ENCODE measurements at regions not wholly inside any gene's neighbourhood (a gene's known extent, or its start where the extent isn't known, plus 50 kb on each side); places are given as distances from the start of the nearest gene placed in this dataset.

DNA sequence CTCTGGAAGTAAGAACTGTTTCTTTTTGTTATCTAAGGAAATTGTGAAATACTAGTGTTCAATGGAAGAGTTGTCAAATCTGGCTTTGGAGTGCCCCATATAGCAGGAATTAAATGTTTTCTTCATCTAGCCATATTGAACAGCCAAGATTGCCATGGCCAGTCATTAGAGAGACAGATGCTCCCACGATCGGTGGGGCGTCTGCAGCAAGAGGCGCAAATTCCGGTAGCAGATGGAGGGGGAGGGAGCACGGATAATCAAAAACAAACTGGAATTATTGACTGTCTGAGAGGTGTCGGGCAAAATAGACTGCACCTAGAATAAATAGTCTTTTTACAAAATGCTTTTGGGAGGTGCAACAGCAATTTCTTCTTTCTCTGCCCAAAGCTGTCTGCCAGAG lies 139.1 kb upstream of the FSTL4 start:
- Histone ChIP-seq H3K27me3 (ENCODE audit: control insufficient read depth, extremely low read depth, insufficient read depth, low read length) (peaks cover 9% of the 10 kb centered on the region), H3K4me1 (ENCODE audit: control insufficient read depth, extremely low read depth, insufficient read depth, low read length) (peaks cover 8% of the 10 kb centered on the region), H3K36me3 (ENCODE audit: control insufficient read depth in 2 of 2, extremely low read depth in 1 of 2, insufficient read depth in 2 of 2, low read length in 2 of 2) (no peaks in the 10 kb centered on the region), H3K27ac (ENCODE audit: control insufficient read depth, insufficient read depth, low read length) (no peak overlapping the region), H4K20me1 (ENCODE audit: control insufficient read depth, extremely low read depth, insufficient read depth, low read length) (no peaks in the 10 kb centered on the region), H3K9me3 (ENCODE audit: control insufficient read depth, low read depth, low read length) (no peaks in the 10 kb centered on the region), H3K9me1 (ENCODE audit: control insufficient read depth, extremely low read depth, insufficient read depth, low read length) (no peaks in the 10 kb centered on the region), H3K9ac (ENCODE audit: control insufficient read depth, extremely low read depth, insufficient read depth, low read length) (no peak overlapping the region), H3K4me2 (ENCODE audit: control insufficient read depth, extremely low read depth, insufficient read depth, low read depth, low read length) (no peak overlapping the region), H2AFZ (ENCODE audit: control insufficient read depth, low read length) (no peak overlapping the region), H3K79me2 (ENCODE audit: control insufficient read depth, insufficient read depth, low read length) (no peaks in the 10 kb centered on the region), H3K4me3 (ENCODE audit: control insufficient read depth in 2 of 3, extremely low read depth in 1 of 3, insufficient read depth in 2 of 3, low read depth in 1 of 3, low read length in 3 of 3) (no peak overlapping the region)
- TF ChIP-seq, protein P1, sequence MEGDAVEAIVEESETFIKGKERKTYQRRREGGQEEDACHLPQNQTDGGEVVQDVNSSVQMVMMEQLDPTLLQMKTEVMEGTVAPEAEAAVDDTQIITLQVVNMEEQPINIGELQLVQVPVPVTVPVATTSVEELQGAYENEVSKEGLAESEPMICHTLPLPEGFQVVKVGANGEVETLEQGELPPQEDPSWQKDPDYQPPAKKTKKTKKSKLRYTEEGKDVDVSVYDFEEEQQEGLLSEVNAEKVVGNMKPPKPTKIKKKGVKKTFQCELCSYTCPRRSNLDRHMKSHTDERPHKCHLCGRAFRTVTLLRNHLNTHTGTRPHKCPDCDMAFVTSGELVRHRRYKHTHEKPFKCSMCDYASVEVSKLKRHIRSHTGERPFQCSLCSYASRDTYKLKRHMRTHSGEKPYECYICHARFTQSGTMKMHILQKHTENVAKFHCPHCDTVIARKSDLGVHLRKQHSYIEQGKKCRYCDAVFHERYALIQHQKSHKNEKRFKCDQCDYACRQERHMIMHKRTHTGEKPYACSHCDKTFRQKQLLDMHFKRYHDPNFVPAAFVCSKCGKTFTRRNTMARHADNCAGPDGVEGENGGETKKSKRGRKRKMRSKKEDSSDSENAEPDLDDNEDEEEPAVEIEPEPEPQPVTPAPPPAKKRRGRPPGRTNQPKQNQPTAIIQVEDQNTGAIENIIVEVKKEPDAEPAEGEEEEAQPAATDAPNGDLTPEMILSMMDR (optimal IDR thresholded peaks at IDR 0.05 in 1 of 3, IDR thresholded peaks at IDR 0.05 in 1 of 3, conservative IDR thresholded peaks at IDR 0.05 in 1 of 3; ENCODE audit: extremely low read depth in 1 of 3, insufficient read depth in 2 of 3, low read length in 3 of 3), result no peak
- TF ChIP-seq EZH2 (IDR thresholded peaks at IDR 0.05; ENCODE audit: low read length), result no peak
- FAIRE-seq (no peak), DNase-seq (ENCODE audit: low read depth, low spot score) (no peak)
- dilution Hi-C loops (cut with MboI; ENCODE audit: extremely low pct_ligation_motif_present, low sequenced_read_pairs), result no loop called here

DNA sequence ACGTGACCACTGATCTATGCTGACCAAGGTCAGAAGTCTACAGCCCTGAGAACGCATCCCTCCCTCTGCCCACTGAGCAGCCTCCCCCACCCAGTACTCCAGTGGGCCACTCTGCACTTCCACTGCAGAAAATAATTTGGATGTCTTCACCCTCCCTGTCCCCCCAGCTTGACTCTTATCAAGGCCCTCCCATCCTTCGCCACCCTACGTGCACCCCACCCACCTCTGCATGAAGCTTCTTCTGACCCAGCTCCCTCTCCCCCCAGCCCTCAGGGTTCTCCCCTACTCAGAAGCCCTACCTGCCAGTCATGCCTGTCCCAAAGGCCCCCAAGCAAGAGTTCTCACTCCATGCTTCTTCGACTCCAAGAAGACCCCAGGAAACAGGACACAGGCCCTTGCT lies 138.5 kb upstream of the FSTL4 start:
- no peak overlapping the region for H3K9ac ChIP-seq (ENCODE audit: control insufficient read depth, extremely low read depth, insufficient read depth, low read length)
- H3K9me3 ChIP-seq (ENCODE audit: control insufficient read depth, low read depth, low read length), result no peaks in the 10 kb centered on the region
- TF ChIP-seq EZH2 (IDR thresholded peaks at IDR 0.05; ENCODE audit: low read length), result no peak
- TF ChIP-seq, protein P1 (optimal IDR thresholded peaks at IDR 0.05 in 1 of 3, IDR thresholded peaks at IDR 0.05 in 1 of 3, conservative IDR thresholded peaks at IDR 0.05 in 1 of 3; ENCODE audit: extremely low read depth in 1 of 3, insufficient read depth in 2 of 3, low read length in 3 of 3), result no peak
- peaks cover 8% of the 10 kb centered on the region for H3K4me1 ChIP-seq (ENCODE audit: control insufficient read depth, extremely low read depth, insufficient read depth, low read length)
- no peak for DNase-seq (ENCODE audit: low read depth, low spot score)
- H3K36me3 ChIP-seq (ENCODE audit: control insufficient read depth in 2 of 2, extremely low read depth in 1 of 2, insufficient read depth in 2 of 2, low read length in 2 of 2), result no peaks in the 10 kb centered on the region
- dilution Hi-C loops (cut with MboI; ENCODE audit: extremely low pct_ligation_motif_present, low sequenced_read_pairs), result no loop called here
- no peaks in the 10 kb centered on the region for H4K20me1 ChIP-seq (ENCODE audit: control insufficient read depth, extremely low read depth, insufficient read depth, low read length)
- H3K27ac ChIP-seq (ENCODE audit: control insufficient read depth, insufficient read depth, low read length), result no peak overlapping the region
- FAIRE-seq, result no peak
- no peak overlapping the region for H2AFZ ChIP-seq (ENCODE audit: control insufficient read depth, low read length)
- no peaks in the 10 kb centered on the region for H3K9me1 ChIP-seq (ENCODE audit: control insufficient read depth, extremely low read depth, insufficient read depth, low read length)
- H3K79me2 ChIP-seq (ENCODE audit: control insufficient read depth, insufficient read depth, low read length), result no peaks in the 10 kb centered on the region
- no peak overlapping the region for H3K4me3 ChIP-seq (ENCODE audit: control insufficient read depth in 2 of 3, extremely low read depth in 1 of 3, insufficient read depth in 2 of 3, low read depth in 1 of 3, low read length in 3 of 3)
- H3K4me2 ChIP-seq (ENCODE audit: control insufficient read depth, extremely low read depth, insufficient read depth, low read depth, low read length), result no peak overlapping the region
- peaks cover 4% of the 10 kb centered on the region for H3K27me3 ChIP-seq (ENCODE audit: control insufficient read depth, extremely low read depth, insufficient read depth, low read length)
